Skeletal muscle tissue (tissue), 3 donors: ENCODE measurements at regions not wholly inside any gene's neighbourhood (a gene's known extent, or its start where the extent isn't known, plus 50 kb on each side); places are given as distances from the start of the nearest gene placed in this dataset.

Experiments
- H3K27ac ChIP-seq: one replicate; pipeline ENCODE4 v1.7.0; 2013; ENCODE audit warnings: mild to moderate bottlenecking, low read depth, low read length, inconsistent platforms
- H3K27me3 ChIP-seq, 3 donors: one replicate each; pipeline ENCODE4 v1.7.0; 2013; ENCODE audit warnings: low read length in 3 of 3; ENCODE audit not compliant: control insufficient read depth in 3 of 3, insufficient read depth in 3 of 3
- H3K36me3 ChIP-seq, 3 donors: one replicate each; pipeline ENCODE4 v1.7.0; 2013; ENCODE audit warnings: low read length in 3 of 3; ENCODE audit not compliant: control insufficient read depth in 3 of 3, insufficient read depth in 3 of 3
- H3K4me1 ChIP-seq, 3 donors: one replicate each; pipeline ENCODE4 v1.7.0; 2013; ENCODE audit warnings: low read length in 3 of 3, mild to moderate bottlenecking in 3 of 3; ENCODE audit not compliant: control insufficient read depth in 3 of 3, insufficient read depth in 3 of 3
- H3K4me3 ChIP-seq, 3 donors: one replicate each; pipeline ENCODE4 v1.7.0; 2013; ENCODE audit warnings: low read length in 3 of 3
- H3K9ac ChIP-seq, 3 donors: one replicate each; pipeline ENCODE4 v1.7.0; 2013; ENCODE audit warnings: low read length in 3 of 3, mild to moderate bottlenecking in 3 of 3, moderate library complexity in 2 of 3, low read depth in 1 of 3
- H3K9me3 ChIP-seq, 3 donors: one replicate each; pipeline ENCODE4 v1.7.0; 2013; ENCODE audit warnings: low read length in 3 of 3; ENCODE audit not compliant: control insufficient read depth in 3 of 3
- donor health status: Osteomylitis.

- H3K4me1 ChIP-seq, result no peaks in the 10 kb centered on the region
- H3K9ac ChIP-seq, result no peak overlapping the region
- H3K36me3 ChIP-seq, result no peaks in the 10 kb centered on the region
- H3K9me3 ChIP-seq, result peaks cover 0 to 4% (median 0%) of the 10 kb centered on the region in 3 donors
- no peak overlapping the region for H3K27ac ChIP-seq
- H3K27me3 ChIP-seq, result no peaks in the 10 kb centered on the region
- no peak overlapping the region for H3K4me3 ChIP-seq
Observed at GRCh38 chr3:40637906-40638305, 113.1 kb downstream of the ZNF621 start.

- Histone ChIP-seq H3K4me1 (no peaks in the 10 kb centered on the region), H3K4me3 (no peak overlapping the region)
Observed at GRCh38 chr3:40639006-40639405, 114.2 kb downstream of the ZNF621 start.

GRCh38 chr3:40642812-40643211, 118.1 kb downstream of the ZNF621 start:
- no peak overlapping the region for H3K27ac ChIP-seq
- no peaks in the 10 kb centered on the region for H3K27me3 ChIP-seq
- H3K9ac ChIP-seq, result no peak overlapping the region
- H3K9me3 ChIP-seq, result no peaks in the 10 kb centered on the region
- H3K4me1 ChIP-seq, result no peaks in the 10 kb centered on the region
- no peak overlapping the region for H3K4me3 ChIP-seq
- no peaks in the 10 kb centered on the region for H3K36me3 ChIP-seq

More at GRCh38 chr3:40639006-40639405, 114.2 kb downstream of the ZNF621 start:
- H3K9me3 ChIP-seq, result peaks cover 0 to 4% (median 0%) of the 10 kb centered on the region in 3 donors
- H3K9ac ChIP-seq, result no peak overlapping the region
- H3K36me3 ChIP-seq, result no peaks in the 10 kb centered on the region
- H3K27ac ChIP-seq, result no peak overlapping the region
- H3K27me3 ChIP-seq, result no peaks in the 10 kb centered on the region

DNA sequence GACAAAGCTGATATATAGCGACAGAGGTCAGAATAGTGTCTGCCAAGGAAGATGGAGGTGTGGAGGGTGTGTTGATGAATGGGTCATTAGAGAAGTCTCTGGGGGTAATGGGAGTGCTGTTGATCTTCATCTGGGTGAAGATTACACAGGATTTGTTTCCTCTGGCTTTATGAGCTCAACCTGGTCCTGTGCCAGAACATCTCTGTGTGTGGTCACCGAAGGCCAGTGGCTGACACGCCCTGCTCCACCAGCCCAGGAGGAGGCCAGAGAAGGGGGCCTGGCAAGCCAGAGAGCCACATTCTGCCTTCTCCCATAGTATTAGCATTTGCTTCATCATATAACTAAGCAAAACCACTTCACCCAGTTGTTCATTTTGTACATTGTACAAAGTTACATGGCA, 121.1 kb downstream of the ZNF621 start:
- Histone ChIP-seq H3K4me1 (no peaks in the 10 kb centered on the region), H3K9me3 (no peaks in the 10 kb centered on the region), H3K36me3 (no peaks in the 10 kb centered on the region), H3K4me3 (no peak overlapping the region), H3K27ac (no peak overlapping the region), H3K27me3 (no peaks in the 10 kb centered on the region), H3K9ac (no peak overlapping the region)

DNA sequence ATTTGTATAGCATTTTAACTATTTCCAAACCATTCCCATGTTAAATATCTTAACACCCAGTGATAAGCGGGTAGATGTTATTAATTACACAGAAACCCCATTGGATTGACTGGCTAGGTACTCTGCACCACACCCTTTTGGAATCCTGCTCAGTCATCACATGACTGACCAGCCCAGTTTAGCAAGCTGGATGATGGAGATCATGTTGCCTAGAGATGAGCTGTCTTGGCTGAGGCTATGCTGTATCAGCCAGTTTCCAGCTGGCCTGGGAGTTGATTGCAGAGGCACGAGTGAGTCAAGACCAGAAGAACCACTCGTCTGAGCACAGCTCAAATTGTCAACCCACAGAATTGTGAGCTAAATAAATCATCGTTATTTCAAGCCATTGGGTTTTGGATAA, 124.6 kb downstream of the ZNF621 start:
- no peak overlapping the region for H3K27ac ChIP-seq
- H3K9ac ChIP-seq, result no peak overlapping the region
- no peaks in the 10 kb centered on the region for H3K27me3 ChIP-seq
- no peak overlapping the region for H3K4me3 ChIP-seq
- H3K36me3 ChIP-seq, result no peaks in the 10 kb centered on the region
- no peaks in the 10 kb centered on the region for H3K4me1 ChIP-seq
- H3K9me3 ChIP-seq, result no peaks in the 10 kb centered on the region

- H3K27me3 ChIP-seq, result no peaks in the 10 kb centered on the region
- no peak overlapping the region for H3K4me3 ChIP-seq
- H3K27ac ChIP-seq, result no peak overlapping the region
- H3K4me1 ChIP-seq, result no peaks in the 10 kb centered on the region
- H3K36me3 ChIP-seq, result no peaks in the 10 kb centered on the region
- no peaks in the 10 kb centered on the region for H3K9me3 ChIP-seq
- no peak overlapping the region for H3K9ac ChIP-seq
Observed at GRCh38 chr3:40652072-40652471, 127.3 kb downstream of the ZNF621 start.

DNA sequence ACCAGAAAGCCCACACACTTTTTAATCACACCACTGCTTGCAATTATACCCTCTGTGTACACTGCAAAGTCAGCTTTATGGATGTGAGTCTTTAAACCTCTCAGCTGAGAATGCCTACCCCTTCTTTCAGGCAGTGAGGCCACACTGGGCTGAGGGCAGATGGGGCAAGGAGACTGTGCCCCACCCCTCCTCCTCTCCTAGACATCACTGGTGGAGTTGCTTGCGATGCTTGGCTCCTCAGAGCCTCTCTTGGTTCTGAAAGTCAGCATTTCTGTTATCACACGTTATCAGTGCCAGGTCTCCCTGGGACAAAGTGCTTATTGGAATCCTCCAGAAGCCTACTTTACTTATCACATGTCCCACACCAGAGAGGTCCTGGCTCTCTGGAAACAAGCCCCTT, 128.2 kb downstream of the ZNF621 start:
- Histone ChIP-seq H3K36me3 (no peaks in the 10 kb centered on the region), H3K4me3 (no peak overlapping the region), H3K4me1 (no peaks in the 10 kb centered on the region), H3K27ac (no peak overlapping the region), H3K9me3 (no peaks in the 10 kb centered on the region), H3K9ac (no peak overlapping the region), H3K27me3 (no peaks in the 10 kb centered on the region)

GRCh38 chr3:40653878-40654277, 129.1 kb downstream of the ZNF621 start:
- Histone ChIP-seq H3K27ac (no peak overlapping the region), H3K9me3 (no peaks in the 10 kb centered on the region), H3K4me1 (no peaks in the 10 kb centered on the region), H3K27me3 (no peaks in the 10 kb centered on the region), H3K9ac (no peak overlapping the region), H3K4me3 (no peak overlapping the region), H3K36me3 (no peaks in the 10 kb centered on the region)

DNA sequence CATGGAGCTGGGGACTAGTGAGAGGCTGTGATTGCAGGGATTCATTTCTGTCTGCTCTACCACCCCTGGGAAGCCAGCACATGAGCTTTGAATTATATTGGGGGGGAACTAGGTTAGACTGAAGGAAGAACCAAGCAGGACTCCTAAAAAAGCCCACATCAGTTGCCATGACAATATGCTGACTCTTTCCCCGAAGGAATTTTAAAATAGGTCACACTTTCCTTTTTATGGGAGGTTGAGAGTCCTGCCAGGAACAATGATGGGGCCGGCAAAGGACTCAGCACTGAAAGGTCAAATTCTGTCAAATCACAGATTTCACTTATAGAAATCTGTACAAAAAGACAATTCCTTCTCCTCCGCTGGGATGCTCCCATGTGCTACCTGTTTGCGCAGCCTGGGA, 130.8 kb downstream of the ZNF621 start:
- Histone ChIP-seq H3K27me3 (no peaks in the 10 kb centered on the region), H3K36me3 (no peaks in the 10 kb centered on the region), H3K9ac (no peak overlapping the region), H3K4me3 (no peak overlapping the region), H3K9me3 (no peaks in the 10 kb centered on the region), H3K4me1 (no peaks in the 10 kb centered on the region), H3K27ac (no peak overlapping the region)

GRCh38 chr3:40657623-40658022, 132.9 kb downstream of the ZNF621 start:
- Histone ChIP-seq H3K36me3 (no peaks in the 10 kb centered on the region), H3K9me3 (no peaks in the 10 kb centered on the region), H3K4me1 (no peaks in the 10 kb centered on the region), H3K27ac (no peak overlapping the region), H3K27me3 (no peaks in the 10 kb centered on the region), H3K4me3 (no peak overlapping the region), H3K9ac (no peak overlapping the region)

DNA sequence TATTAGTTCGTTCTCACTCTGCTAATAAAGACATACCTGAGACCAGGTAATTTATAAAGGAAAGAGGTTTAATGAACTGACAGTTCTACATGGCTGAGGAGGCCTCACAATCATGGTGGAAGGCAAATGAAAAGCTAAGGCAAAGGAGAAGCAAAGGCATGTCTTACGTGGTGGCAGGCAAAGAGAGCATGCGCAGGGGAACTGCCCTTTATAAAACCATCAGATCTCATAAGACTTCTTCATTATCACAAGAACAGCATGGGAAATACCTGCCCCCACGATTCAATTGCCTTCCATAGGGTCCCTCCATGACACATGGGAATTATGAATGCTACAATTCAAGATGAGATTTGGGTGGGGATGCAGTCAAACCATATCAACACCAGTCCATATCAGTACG, 133.5 kb downstream of the ZNF621 start:
- H3K27me3 ChIP-seq, result no peaks in the 10 kb centered on the region
- no peaks in the 10 kb centered on the region for H3K9me3 ChIP-seq
- H3K9ac ChIP-seq, result no peak overlapping the region
- H3K4me3 ChIP-seq, result no peak overlapping the region
- no peak overlapping the region for H3K27ac ChIP-seq
- H3K4me1 ChIP-seq, result no peaks in the 10 kb centered on the region
- H3K36me3 ChIP-seq, result no peaks in the 10 kb centered on the region
